22Rv1 (cell line): ENCODE measurements at regions not wholly inside any gene's neighbourhood (a gene's known extent, or its start where the extent isn't known, plus 50 kb on each side); places are given as distances from the start of the nearest gene placed in this dataset.

Experiments used
- H3K27ac ChIP-seq: fragments of 450-650 bp; 2 replicates; pipeline ENCODE4 v1.5.1; 2017
- ZFX ChIP-seq: fragments of 450-650 bp; IDR thresholded peaks from 2 replicates; pipeline ENCODE4 v1.6.1; 2017; ENCODE audit warnings: antibody characterized with exemption, borderline replicate concordance
- TF ChIP-seq, protein P1 (sequence below): fragments of 450-650 bp; IDR thresholded peaks from 2 replicates; pipeline ENCODE4 v1.5.1; 2017; ENCODE audit warnings: mild to moderate bottlenecking

GRCh38 chr2:18645315-18645714, 55.9 kb upstream of the NT5C1B start:
- TF ChIP-seq, protein P1, sequence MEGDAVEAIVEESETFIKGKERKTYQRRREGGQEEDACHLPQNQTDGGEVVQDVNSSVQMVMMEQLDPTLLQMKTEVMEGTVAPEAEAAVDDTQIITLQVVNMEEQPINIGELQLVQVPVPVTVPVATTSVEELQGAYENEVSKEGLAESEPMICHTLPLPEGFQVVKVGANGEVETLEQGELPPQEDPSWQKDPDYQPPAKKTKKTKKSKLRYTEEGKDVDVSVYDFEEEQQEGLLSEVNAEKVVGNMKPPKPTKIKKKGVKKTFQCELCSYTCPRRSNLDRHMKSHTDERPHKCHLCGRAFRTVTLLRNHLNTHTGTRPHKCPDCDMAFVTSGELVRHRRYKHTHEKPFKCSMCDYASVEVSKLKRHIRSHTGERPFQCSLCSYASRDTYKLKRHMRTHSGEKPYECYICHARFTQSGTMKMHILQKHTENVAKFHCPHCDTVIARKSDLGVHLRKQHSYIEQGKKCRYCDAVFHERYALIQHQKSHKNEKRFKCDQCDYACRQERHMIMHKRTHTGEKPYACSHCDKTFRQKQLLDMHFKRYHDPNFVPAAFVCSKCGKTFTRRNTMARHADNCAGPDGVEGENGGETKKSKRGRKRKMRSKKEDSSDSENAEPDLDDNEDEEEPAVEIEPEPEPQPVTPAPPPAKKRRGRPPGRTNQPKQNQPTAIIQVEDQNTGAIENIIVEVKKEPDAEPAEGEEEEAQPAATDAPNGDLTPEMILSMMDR, result no peak
- no peak for TF ChIP-seq ZFX
- H3K27ac ChIP-seq, result no peak overlapping the region

DNA sequence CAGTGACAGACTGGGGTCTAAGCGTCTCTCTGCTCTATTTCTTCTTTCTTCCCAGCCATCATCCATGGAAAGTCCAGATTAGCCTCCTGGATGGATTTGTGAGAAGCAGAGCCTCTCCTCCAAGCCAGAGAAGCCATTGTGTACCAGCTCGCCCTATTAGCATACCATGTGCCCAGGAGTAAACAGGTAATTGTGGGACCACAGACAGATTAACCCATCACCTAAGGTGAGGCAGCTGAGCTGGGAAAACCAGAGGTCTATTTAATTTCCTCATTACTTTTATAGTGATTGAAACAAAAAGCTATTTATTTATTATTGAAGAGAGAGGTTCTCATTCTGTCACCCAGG, 54.7 kb upstream of the NT5C1B start:
- no peak for TF ChIP-seq ZFX
- TF ChIP-seq, protein P1, result no peak

GRCh38 chr2:18643326-18644114, 54.2 kb upstream of the NT5C1B start:
- H3K27ac ChIP-seq, result no peak overlapping the region
- TF ChIP-seq, protein P1, result no peak
- no peak for TF ChIP-seq ZFX

More for the DNA sequence above, 54.7 kb upstream of the NT5C1B start:
- H3K27ac ChIP-seq, result no peak overlapping the region

DNA sequence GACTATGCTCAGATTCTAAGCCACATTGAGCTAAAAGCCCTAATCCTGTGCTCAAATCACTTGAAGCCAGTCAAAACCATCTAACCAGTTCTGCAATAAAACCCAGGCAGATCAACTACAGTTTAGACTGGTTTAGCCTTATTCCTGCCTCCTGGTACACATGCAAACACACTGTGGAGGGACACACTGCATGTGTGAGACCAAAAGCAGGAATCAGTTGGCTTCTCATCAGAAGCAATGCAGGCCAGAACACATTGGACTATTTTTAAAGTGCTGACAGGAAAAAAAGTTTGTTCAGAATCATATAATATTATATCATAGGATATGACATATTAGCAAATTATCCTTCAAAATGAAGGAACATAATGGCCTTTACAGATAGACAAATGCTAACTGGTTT, 52.5 kb upstream of the NT5C1B start:
- TF ChIP-seq, protein P1, result no peak
- TF ChIP-seq ZFX, result no peak
- H3K27ac ChIP-seq, result no peak overlapping the region

- H3K27ac ChIP-seq, result no peak overlapping the region
- TF ChIP-seq, protein P1, result no peak
- TF ChIP-seq ZFX, result no peak
Measured at GRCh38 chr2:18639756-18640453, 50.5 kb upstream of the NT5C1B start.
